Endodermal cell (in vitro differentiated cells): ENCODE measurements at regions not wholly inside any gene's neighbourhood (a gene's known extent, or its start where the extent isn't known, plus 50 kb on each side); places are given as distances from the start of the nearest gene placed in this dataset.

Experiments
- DNase-seq: peaks from one replicate; pipeline ENCODE4 v3.0.0-alpha.2; 2017
- H3K27ac ChIP-seq: 2 replicates; pipeline ENCODE4 v1.5.1; 2013; ENCODE audit warnings: mild to moderate bottlenecking, low read depth, low read length, moderate library complexity
- H3K27me3 ChIP-seq: 2 replicates; pipeline ENCODE4 v1.6.1; 2013; ENCODE audit warnings: mild to moderate bottlenecking, low read length, moderate library complexity; ENCODE audit not compliant: insufficient read depth, control insufficient read depth, poor library complexity, severe bottlenecking
- H3K36me3 ChIP-seq: 2 replicates; pipeline ENCODE4 v1.7.0; 2013; ENCODE audit warnings: mild to moderate bottlenecking, low read length, moderate library complexity; ENCODE audit not compliant: control insufficient read depth, insufficient read depth
- H3K4me1 ChIP-seq: one replicate; pipeline ENCODE4 v1.7.0; 2013; ENCODE audit warnings: low read length; ENCODE audit not compliant: control insufficient read depth, insufficient read depth
- H3K4me3 ChIP-seq: 2 replicates; pipeline ENCODE4 v1.5.1; 2013; ENCODE audit warnings: mild to moderate bottlenecking, low read length, moderate library complexity
- H3K9ac ChIP-seq: 2 replicates; pipeline ENCODE4 v1.6.1; 2013; ENCODE audit warnings: mild to moderate bottlenecking, low read length, moderate library complexity; ENCODE audit not compliant: poor library complexity, severe bottlenecking; ENCODE audit errors: extremely low read depth
- H3K9me3 ChIP-seq: 2 replicates; pipeline ENCODE4 v1.6.1; 2013; ENCODE audit warnings: mild to moderate bottlenecking, low read length, moderate library complexity; ENCODE audit not compliant: control insufficient read depth
- H3K27ac Mint-ChIP-seq: 2 replicates; pipeline ENCODE4 v1.8.0; 2020; ENCODE audit warnings: mixed read lengths
- H3K27me3 Mint-ChIP-seq: 2 replicates; pipeline ENCODE4 v1.8.0; 2021; ENCODE audit warnings: mild to moderate bottlenecking, mixed read lengths; ENCODE audit not compliant: insufficient read depth
- H3K36me3 Mint-ChIP-seq: 2 replicates; pipeline ENCODE4 v1.8.0; 2020; ENCODE audit warnings: low read depth, mixed read lengths
- H3K4me1 Mint-ChIP-seq: 2 replicates; pipeline ENCODE4 v1.8.0; 2020; ENCODE audit warnings: mixed read lengths
- H3K4me3 Mint-ChIP-seq: 2 replicates; pipeline ENCODE4 v1.8.0; 2020; ENCODE audit warnings: mild to moderate bottlenecking, moderate library complexity, mixed read lengths
- H3K9me3 Mint-ChIP-seq: 2 replicates; pipeline ENCODE4 v1.8.0; 2020; ENCODE audit warnings: mild to moderate bottlenecking, mixed read lengths
- CTCF ChIP-seq: fragments of 200-600 bp; sonication (generic); conservative IDR thresholded peaks from 2 replicates; pipeline ENCODE4 v1.5.0; 2021; ENCODE audit warnings: antibody characterized with exemption, mild to moderate bottlenecking
- WGBS, 2 experiments: methylation state at CpG; one replicate each; pipeline versions ENCODE4 v1.1.5 to v1.1.7; 2013; ENCODE audit warnings: missing lambda C conversion rate in 2 of 2, mixed read lengths in 1 of 2; ENCODE audit not compliant: insufficient coverage in 1 of 2, insufficient read length in 1 of 2; 5-methylcytosine and 5-hydroxymethylcytosine counted together

- Mint-ChIP-seq H3K9me3 (no peaks in the 10 kb centered on the region), H3K4me3 (no peak overlapping the region), H3K4me1 (peaks cover 5% of the 10 kb centered on the region), H3K27ac (no peak overlapping the region), H3K36me3 (no peaks in the 10 kb centered on the region), H3K27me3 (peaks cover 44% of the 10 kb centered on the region)
- no peak for TF ChIP-seq CTCF
- H3K9me3 ChIP-seq, result peaks cover 6% of the 10 kb centered on the region
- H3K27me3 ChIP-seq, result peaks cover 92% of the 10 kb centered on the region
- no peaks in the 10 kb centered on the region for H3K4me1 ChIP-seq
- no peaks in the 10 kb centered on the region for H3K36me3 ChIP-seq
- H3K4me3 ChIP-seq, result no peak overlapping the region
- no peak overlapping the region for H3K27ac ChIP-seq
- DNase-seq, result no peak
- no peak overlapping the region for H3K9ac ChIP-seq
Observed at GRCh38 chr11:27842290-27842689, 142.0 kb upstream of the BDNF start.

- TF ChIP-seq CTCF, result no peak
- Histone ChIP-seq H3K36me3 (no peaks in the 10 kb centered on the region), H3K9ac (no peak overlapping the region), H3K9me3 (peaks cover 6% of the 10 kb centered on the region), H3K4me1 (no peaks in the 10 kb centered on the region), H3K27me3 (peaks cover 92% of the 10 kb centered on the region), H3K4me3 (no peak overlapping the region), H3K27ac (no peak overlapping the region)
- peaks cover 43% of the 10 kb centered on the region for H3K27me3 Mint-ChIP-seq
- H3K4me1 Mint-ChIP-seq, result peaks cover 5% of the 10 kb centered on the region
- no peak overlapping the region for H3K4me3 Mint-ChIP-seq
- no peak overlapping the region for H3K27ac Mint-ChIP-seq
- no peak for DNase-seq
- no peaks in the 10 kb centered on the region for H3K36me3 Mint-ChIP-seq
- no peaks in the 10 kb centered on the region for H3K9me3 Mint-ChIP-seq
Observed at GRCh38 chr11:27841023-27841422, 140.8 kb upstream of the BDNF start.

- peak; percentile 69 for TF ChIP-seq CTCF
- Mint-ChIP-seq H3K4me1 (peaks cover 5% of the 10 kb centered on the region), H3K36me3 (no peaks in the 10 kb centered on the region), H3K4me3 (no peak overlapping the region), H3K9me3 (no peaks in the 10 kb centered on the region), H3K27me3 (peaks cover 36% of the 10 kb centered on the region), H3K27ac (no peak overlapping the region)
- DNase-seq, result no peak
- Histone ChIP-seq H3K9ac (no peak overlapping the region), H3K36me3 (no peaks in the 10 kb centered on the region), H3K27ac (no peak overlapping the region), H3K27me3 (peaks cover 87% of the 10 kb centered on the region), H3K4me1 (no peaks in the 10 kb centered on the region), H3K9me3 (peaks cover 6% of the 10 kb centered on the region), H3K4me3 (no peak overlapping the region)
- 71 to 100% methylated on average over 1 to 3 of the region's 3 CpGs for WGBS, 2 experiments
Observed at GRCh38 chr11:27839226-27839913, 139.1 kb upstream of the BDNF start.
